Activated effector memory CD4-positive, alpha-beta T cell treated with anti-CD3 and anti-CD28 coated beads, Interleukin-2, amount 50 U/mL, for 16 hours (primary cell): ENCODE measurements at regions not wholly inside any gene's neighbourhood (a gene's known extent, or its start where the extent isn't known, plus 50 kb on each side); places are given as distances from the start of the nearest gene placed in this dataset.
"Not testable (repeated sequence)": the region's sequence is repeated elsewhere in the genome, so short reads cannot be mapped to it uniquely, and the experiment has no call there.

Experiments used
- DNase-seq: peaks from one replicate; pipeline ENCODE4 v3.0.0-alpha.2; 2020

DNA sequence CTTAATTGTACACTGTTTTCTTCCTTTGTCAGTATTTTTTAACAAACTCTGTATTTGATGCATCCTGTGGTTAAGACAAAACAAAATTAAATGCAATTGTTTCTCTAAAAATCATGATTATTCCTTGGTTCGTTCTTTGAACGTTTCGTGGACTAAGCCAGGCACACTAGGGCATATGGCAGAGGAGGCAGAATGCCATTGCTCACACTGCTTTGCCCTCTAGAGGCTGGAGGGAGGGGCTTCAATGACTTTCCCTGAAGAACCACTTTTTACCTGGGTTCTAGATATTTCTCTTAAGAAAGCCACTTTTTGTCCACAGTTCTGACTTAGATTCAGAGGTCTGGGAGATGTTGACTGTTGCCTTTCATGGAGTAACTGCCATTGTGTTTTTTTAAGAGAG lies 236.2 kb upstream of the ADAMTSL1 start:
- no peak for DNase-seq

DNA sequence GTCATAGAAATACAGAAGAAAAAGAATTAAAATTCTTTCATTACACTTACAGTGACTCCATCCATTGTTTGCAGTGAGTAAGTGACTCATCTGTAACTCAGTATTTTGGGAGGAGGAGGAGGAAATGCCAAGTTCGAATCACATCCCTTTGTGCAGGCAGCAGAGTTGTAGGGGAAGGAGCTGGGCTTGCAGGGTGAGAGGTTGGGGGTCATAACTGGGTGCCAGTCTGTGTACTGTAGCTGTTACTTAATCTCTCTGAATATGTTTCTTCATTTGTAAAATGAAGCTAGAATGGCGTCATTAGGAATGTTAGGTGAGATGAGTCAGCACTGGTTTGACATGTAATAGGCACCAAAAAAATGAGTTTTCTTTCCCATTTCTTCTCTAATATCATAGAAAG lies 235.7 kb upstream of the ADAMTSL1 start:
- DNase-seq: no peak

- no peak for DNase-seq
Measured at GRCh38 chr9:18238752-18239447, 235.1 kb upstream of the ADAMTSL1 start.

DNA sequence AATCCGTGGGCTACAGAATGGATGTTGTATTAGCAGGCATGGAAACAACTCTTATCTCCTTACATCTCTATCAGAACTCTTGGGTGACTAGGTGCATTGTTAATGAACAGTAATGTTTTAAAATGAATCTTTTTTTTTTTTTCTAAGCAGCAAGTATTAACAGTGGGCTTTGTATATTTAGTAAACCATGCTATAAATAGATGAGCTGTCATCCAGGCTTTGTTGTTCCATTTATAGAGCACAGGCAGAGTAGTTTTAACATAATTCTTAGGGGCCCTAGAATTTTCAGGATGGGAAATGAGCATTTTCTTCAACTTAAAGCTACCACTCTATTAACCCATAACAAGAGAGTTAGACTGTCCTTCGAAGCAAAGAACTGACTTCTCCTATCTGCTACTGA lies 233.7 kb upstream of the ADAMTSL1 start:
- no peak for DNase-seq

DNA sequence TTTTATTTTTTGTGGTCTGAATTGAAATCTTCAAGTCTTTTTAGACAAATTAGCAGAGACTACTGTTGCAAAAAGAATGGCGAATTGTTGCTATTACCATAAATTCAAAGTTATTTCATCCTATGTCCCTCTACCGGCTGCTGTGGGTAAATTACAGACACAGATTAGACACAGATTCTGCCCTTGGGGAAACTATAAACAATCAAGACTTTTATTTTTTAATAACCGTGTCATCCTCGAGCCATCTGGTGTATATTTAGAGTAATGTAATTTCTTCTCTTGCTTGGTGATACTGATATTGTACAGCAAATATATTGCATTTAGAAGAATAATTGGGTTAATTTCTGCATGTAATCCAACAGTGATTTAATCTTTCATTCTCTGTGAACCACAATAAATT lies 228.0 kb upstream of the ADAMTSL1 start:
- DNase-seq: no peak

DNA sequence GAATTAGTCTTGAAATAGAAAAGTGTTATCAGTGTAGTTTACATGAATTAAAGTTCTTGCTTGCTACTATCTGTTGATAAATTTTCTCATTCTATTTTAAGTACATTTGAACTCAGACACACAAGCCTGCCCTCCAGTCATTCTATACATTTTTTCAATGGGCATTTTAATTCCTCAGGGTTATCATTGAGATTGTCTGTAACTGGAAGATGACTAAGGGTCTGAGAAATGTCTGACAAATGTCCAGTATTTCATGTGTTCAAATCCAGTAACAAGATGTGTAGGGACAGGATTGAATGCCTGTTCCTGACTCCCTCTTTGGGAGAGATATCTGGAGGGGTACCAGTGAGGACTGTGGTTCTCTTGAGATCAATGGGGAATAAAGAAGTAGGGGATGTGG lies 223.9 kb upstream of the ADAMTSL1 start:
- DNase-seq: no peak

DNA sequence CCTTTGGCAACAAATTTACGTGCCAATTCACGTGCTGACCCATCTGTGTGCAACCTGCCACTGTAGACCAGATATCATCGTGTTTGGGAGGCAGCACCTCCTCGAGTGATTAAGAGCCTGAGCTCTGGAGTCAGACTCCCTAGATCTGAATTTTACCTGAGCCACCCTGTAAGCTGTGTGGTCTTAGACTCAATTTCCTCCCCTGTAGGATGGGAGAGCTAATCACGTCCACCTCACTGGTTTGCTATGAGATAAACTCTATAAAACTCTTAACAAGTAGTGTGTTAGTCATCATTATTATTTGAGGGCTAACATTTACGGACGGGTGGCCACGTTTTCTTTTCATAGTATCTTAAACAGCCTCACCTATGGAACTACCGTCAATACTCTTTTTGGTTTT lies 220.0 kb upstream of the ADAMTSL1 start:
- no peak for DNase-seq

DNA sequence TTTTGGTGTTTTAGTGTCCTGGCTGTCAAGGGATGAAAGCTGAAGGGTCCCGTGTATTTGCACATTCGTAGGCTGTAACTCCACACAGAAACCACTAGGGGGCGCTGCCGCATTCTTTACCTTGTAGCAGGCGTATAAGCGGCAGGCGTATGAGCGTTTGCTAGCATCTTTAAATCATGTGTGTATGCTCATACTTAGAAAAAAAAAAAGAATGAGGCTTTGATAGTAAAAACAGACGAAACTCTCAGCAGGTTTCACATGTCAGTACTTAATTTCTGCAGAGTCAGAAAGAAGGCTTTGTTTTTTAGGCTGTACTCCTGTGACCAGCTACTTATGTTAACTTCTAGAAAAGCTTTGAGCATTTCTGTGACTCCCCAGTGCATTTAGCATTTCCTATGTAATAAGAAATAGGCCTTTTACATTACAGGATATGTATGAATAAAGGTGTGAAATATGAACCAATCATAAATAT lies 218.8 kb upstream of the ADAMTSL1 start:
- peak; percentile 90 for DNase-seq

- no peak for DNase-seq
Measured at GRCh38 chr9:18255747-18256146, 218.2 kb upstream of the ADAMTSL1 start.

DNA sequence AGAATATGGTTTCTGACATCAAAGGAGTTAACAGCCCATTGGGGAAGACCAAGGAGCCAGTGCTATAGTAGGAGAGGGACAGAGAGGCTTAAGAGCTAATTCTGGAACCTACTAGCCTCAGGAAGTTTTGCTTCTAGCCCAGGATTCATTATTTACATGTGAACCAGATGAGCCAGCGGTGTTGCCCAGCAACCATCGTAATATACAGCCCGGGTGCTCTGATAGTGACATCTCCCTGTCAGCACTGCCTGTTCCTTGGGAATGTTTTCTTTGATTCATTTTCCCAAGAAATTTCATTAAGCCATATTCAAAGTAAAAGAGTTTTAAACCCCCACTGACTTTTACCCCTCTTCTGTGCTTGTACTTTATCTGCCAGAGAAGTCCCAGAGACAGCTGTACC lies 217.4 kb upstream of the ADAMTSL1 start:
- no peak for DNase-seq

GRCh38 chr9:18260521-18260920 lies 213.4 kb upstream of the ADAMTSL1 start:
- DNase-seq: no peak

GRCh38 chr9:18261181-18261580 lies 212.8 kb upstream of the ADAMTSL1 start:
- no peak for DNase-seq

- DNase-seq: no peak
Measured at GRCh38 chr9:18263377-18263776, 210.6 kb upstream of the ADAMTSL1 start.

GRCh38 chr9:18268381-18268780 lies 205.6 kb upstream of the ADAMTSL1 start:
- DNase-seq: no peak

GRCh38 chr9:18269561-18269960 lies 204.4 kb upstream of the ADAMTSL1 start:
- no peak for DNase-seq

- DNase-seq: no peak
Measured at GRCh38 chr9:18274693-18275092, 199.3 kb upstream of the ADAMTSL1 start.

DNA sequence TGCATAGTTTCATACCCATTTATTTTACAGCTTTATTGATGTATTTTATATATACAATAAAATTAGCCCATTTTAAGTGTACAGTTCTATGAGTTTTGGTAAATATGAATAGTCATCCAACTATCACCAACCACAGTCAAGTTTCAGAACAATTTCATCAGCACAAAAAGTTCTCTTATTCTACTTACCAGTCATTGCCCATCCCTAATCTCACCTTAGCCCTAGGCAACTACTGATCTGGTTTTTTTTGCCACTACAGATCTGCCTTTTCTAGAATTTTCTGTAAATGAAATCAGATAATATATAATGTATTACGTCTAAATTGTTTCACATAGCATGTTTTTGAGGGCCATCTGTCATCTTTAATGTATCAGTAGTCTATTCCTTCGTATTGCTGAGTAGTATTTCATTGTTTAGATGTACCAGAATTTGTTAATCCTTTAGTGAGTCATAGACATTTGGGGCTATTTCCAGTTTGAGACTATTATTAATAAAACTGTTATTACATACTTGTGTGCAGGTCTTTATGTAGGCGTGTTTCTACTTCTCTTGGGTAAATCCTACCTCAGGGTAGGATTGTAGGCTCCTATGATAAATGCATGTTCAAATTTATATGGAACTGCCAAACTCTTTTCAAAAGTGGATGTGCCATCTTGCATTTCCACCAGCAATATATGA lies 198.5 kb upstream of the ADAMTSL1 start:
- no peak for DNase-seq

DNA sequence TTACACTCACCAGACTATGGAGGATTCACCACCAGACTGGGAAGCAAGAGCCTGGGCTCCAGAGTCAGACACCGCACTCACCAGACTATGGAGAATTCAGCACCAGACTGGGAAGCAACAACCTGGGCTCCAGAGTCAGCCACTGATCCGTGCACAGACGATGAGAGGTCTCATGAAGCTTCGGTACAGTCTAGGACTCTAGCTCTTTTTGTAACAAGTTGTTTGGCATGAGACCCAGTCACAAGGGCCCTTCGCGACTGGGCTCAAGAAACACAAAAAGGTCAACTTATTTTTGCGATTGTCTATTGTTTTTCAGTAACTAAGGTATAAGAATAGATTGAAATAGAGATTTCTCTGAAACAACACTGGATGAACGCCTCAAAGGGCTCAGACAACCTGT lies 192.7 kb upstream of the ADAMTSL1 start:
- no peak for DNase-seq

DNA sequence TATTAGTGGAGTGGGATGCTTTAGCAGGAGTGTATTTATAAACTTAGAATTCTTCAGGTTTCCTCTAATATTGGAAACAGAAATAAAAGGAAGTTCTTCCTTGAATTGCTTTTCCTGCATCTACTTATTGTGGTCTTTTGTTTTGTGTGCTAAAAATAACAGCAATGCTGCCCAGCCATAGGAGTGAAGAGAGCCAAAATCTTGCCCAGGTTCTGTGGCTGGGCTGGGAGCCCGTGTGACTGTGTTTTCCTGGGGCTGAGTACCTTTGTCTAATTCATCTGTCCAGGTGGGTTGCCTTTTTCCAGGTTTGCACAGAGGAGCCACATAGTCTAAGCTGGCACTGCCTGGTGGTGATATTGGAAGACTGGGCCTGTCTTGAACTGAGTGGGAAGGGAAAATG lies 179.7 kb upstream of the ADAMTSL1 start:
- no peak for DNase-seq

DNA sequence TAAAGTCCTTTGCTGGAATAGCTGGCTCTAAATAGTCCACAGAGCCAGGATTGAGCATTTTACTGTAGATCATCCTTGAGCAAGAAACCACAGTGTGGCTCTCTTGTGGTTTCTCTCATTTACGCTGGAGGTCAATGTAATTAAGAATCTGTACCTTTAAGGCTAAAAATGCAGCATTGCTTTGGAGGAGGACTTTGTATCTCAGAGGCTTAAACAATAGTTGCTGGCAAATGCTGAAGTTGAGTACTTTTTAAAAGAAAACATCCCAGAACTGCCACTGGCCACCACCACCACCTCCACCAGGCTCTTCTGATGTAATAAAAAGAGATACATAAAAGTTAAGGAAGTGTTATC lies 177.3 kb upstream of the ADAMTSL1 start:
- no peak for DNase-seq

DNA sequence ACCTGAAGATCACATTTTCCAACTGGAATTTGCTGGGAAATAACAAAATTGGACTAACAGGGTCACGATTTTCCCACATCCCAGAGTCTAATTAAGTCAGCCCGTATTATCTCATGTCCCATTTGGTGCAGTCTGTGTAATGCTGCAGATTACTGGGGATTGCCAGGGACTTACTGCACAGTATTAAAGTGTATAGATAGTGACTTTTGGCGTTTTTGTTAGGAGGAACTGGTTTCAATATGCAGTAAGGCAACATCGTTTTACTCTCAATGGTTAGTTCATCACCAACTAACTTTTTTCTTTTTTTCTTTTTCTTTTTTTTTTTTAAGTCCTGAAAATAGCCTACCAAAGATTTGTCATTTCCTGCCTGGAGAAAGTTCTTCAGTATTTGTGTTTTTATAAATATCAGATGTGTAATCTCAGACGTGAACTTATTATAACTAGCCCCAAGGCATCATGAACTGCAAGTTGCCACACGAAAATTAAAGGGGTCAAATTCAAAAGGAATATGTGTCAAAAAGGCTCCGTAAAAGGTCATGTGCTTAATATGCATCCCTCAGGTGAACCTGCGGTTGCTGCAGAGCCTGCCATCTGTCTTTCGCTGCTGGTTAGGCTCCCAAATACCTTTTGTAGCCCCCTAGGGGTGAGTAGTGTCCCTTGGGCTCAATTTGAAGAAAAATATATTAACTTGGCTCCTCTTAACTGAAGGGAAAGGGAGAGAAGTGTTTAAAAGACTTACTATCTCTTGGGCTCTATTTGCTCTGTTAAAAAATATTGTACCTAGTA lies 176.7 kb upstream of the ADAMTSL1 start:
- no peak for DNase-seq

DNA sequence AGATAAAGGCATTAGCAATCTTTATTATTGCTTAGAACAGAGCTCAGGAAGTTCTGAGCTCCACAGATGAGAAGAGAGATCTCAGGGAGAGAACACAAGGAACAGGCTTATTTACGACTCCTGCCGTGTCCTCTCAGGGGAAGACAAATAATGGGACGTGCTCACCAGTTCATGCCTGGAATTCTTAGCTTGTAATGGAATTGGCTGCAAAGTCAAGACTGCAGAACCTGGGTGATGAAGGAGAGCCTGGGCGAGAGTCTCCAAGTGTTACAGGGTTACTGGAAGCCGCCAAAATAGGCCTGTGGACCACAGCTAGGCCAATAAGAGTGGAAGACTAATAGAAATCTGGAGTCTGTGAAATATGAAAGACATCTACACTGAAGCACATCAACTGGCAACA lies 174.5 kb upstream of the ADAMTSL1 start:
- DNase-seq: no peak

DNA sequence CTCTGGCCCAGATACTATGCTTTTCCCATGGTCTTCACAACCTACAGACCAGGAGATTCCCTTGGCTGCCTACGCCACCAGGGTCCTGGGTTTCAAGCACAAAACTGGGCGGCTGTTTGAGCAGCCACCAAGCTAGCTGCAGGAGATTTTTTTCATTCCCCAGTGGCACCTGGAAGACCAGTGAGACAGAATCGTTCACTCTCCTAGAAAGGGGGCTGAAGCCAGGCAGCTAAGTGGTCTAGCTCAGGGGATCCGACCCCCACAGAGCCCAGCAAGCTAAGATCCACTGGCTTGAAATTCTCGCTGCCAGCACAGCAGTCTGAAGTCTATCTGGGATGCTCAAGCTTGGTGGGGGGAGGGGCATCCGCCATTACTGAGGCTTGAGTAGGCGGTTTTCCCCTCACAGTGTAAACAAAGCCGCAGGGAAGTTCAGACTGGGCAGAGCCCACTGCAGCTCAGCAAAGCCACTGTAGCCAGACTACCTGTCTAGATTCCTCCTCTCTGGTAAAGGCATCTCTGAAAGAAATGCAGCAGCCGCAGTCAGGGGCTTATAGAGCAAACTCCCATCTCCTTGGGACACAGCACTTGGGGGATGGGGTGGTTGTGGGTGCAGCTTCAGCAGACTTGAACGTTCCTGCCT lies 168.7 kb upstream of the ADAMTSL1 start:
- DNase-seq: not testable (repeated sequence)

- DNase-seq: no peak
Measured at GRCh38 chr9:18314316-18314715, 159.6 kb upstream of the ADAMTSL1 start.
